ENCODE measurements at regions not wholly inside any gene's neighbourhood (a gene's known extent, or its start where the extent isn't known, plus 50 kb on each side); places are given as distances from the start of the nearest gene placed in this dataset.

GRCh38 chr6:1013656-1014430 lies 298.1 kb upstream of the FOXQ1 start:
- TF ChIP-seq CTCF (conservative IDR thresholded peaks at IDR 0.05 in 1 of 2, IDR thresholded peaks at IDR 0.05 in 1 of 2; ENCODE audit: extremely low read depth in 1 of 2, insufficient read depth in 1 of 2, low read depth in 1 of 2, low read length in 2 of 2) (no peak), EZH2 (IDR thresholded peaks at IDR 0.05; ENCODE audit: borderline replicate concordance, low read length) (no peak)

Measured in mammary epithelial cell (primary cell).